OCI-LY3 (cell line): ENCODE measurements at regions not wholly inside any gene's neighbourhood (a gene's known extent, or its start where the extent isn't known, plus 50 kb on each side); places are given as distances from the start of the nearest gene placed in this dataset.

Experiments
- H2AFZ ChIP-seq: fragments of 200-600, 300-600 bp; shearing (Covaris generic); 2 replicates; pipeline ENCODE4 v1.6.0; 2014; ENCODE audit warnings: antibody characterized with exemption, low read depth, low read length
- H3K27ac ChIP-seq: fragments of 200-600, 300-600 bp; sonication (generic); 2 replicates; pipeline ENCODE4 v1.5.1; 2014; ENCODE audit warnings: mild to moderate bottlenecking, low read length, moderate library complexity, mixed read lengths
- H3K27me3 ChIP-seq: fragments of 200-600, 300-600 bp; sonication (generic); 2 replicates; pipeline ENCODE4 v1.6.1; 2014; ENCODE audit warnings: low read depth, low read length, mixed read lengths
- H3K36me3 ChIP-seq: fragments of 200-600, 300-600 bp; sonication (generic); replicated peaks from 2 replicates; pipeline ENCODE3; 2014; ENCODE audit warnings: low read depth, low read length, mixed read lengths
- H3K4me1 ChIP-seq: fragments of 300-600, 200-600 bp; sonication (generic); 2 replicates; pipeline ENCODE4 v1.6.1; 2014; ENCODE audit warnings: low read length, mixed read lengths
- H3K4me2 ChIP-seq: fragments of 200-600, 300-600 bp; sonication (generic); 2 replicates; pipeline ENCODE4 v1.6.1; 2014; ENCODE audit warnings: low read length, mixed read lengths
- H3K4me3 ChIP-seq: fragments of 300-600, 200-600 bp; sonication (generic); 2 replicates; pipeline ENCODE4 v1.5.1; 2014; ENCODE audit warnings: antibody characterized with exemption, mild to moderate bottlenecking, low read length, moderate library complexity
- H3K79me2 ChIP-seq: fragments of 300-600, 200-600 bp; shearing (Covaris generic); 2 replicates; pipeline ENCODE4 v1.6.1; 2014; ENCODE audit warnings: mild to moderate bottlenecking, low read length, mixed read lengths
- H3K9ac ChIP-seq: fragments of 300-600, 200-600 bp; shearing (Covaris generic); 2 replicates; pipeline ENCODE4 v1.6.0; 2014; ENCODE audit warnings: mild to moderate bottlenecking, low read length, moderate library complexity
- H3K9me3 ChIP-seq: fragments of 200-600, 300-600 bp; shearing (Covaris generic); 2 replicates; pipeline ENCODE4 v1.6.1; 2014; ENCODE audit warnings: low read length, mixed read lengths; ENCODE audit not compliant: insufficient read depth
- H4K20me1 ChIP-seq: fragments of 200-600, 300-600 bp; sonication (generic); 2 replicates; pipeline ENCODE4 v1.6.1; 2016; ENCODE audit warnings: low read length, mixed read lengths; ENCODE audit not compliant: insufficient read depth
- CTCF ChIP-seq: fragments of 200-600, 300-600 bp; sonication (generic); IDR thresholded peaks from 2 replicates; pipeline ENCODE4 v1.5.1; 2014; ENCODE audit warnings: antibody characterized with exemption, low read length, low read depth
- EZH2phosphoT487 ChIP-seq: fragments of 200-600 bp; shearing (Covaris generic); IDR thresholded peaks from 2 replicates; pipeline ENCODE4 v1.6.1; 2018; ENCODE audit warnings: antibody characterized with exemption, mixed run types, low read depth

- H3K4me2 ChIP-seq = no peak overlapping the region
- no peaks in the 10 kb centered on the region for H3K36me3 ChIP-seq
- no peaks in the 10 kb centered on the region for H3K79me2 ChIP-seq
- no peak overlapping the region for H3K27ac ChIP-seq
- no peaks in the 10 kb centered on the region for H3K9me3 ChIP-seq
- no peak overlapping the region for H3K4me3 ChIP-seq
- H3K27me3 ChIP-seq = no peaks in the 10 kb centered on the region
- no peak overlapping the region for H3K9ac ChIP-seq
- TF ChIP-seq EZH2phosphoT487 = no peak
- no peak for TF ChIP-seq CTCF
- no peaks in the 10 kb centered on the region for H4K20me1 ChIP-seq
- H3K4me1 ChIP-seq = peaks cover 28% of the 10 kb centered on the region
- H2AFZ ChIP-seq = no peak overlapping the region
Observed at GRCh38 chr11:92770981-92771380, 198.5 kb upstream of the MTNR1B start.

DNA sequence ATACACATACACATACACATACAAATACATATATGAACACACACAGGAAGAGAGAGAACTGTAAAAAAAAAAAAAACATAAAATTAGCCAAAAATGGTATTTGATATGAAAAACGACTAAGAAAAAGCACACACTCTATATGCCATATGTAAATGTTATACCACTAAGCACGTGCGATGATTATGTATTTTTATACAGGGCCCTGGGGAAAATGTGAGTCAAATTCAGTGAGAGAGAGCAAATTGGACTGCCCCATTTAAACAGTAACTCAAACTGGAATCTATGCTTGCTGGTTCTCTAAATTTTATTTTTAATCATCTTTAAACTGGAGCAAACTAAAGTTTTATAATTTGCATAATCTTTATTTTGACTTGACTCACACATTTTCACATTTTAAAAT, 197.8 kb upstream of the MTNR1B start:
- no peaks in the 10 kb centered on the region for H3K9me3 ChIP-seq
- no peaks in the 10 kb centered on the region for H3K27me3 ChIP-seq
- no peaks in the 10 kb centered on the region for H3K79me2 ChIP-seq
- H4K20me1 ChIP-seq = no peaks in the 10 kb centered on the region
- H3K9ac ChIP-seq = no peak overlapping the region
- no peak overlapping the region for H2AFZ ChIP-seq
- H3K4me2 ChIP-seq = no peak overlapping the region; the same call in 1 of the 2 replicates
- no peak overlapping the region for H3K27ac ChIP-seq
- TF ChIP-seq CTCF = no peak
- no peak for TF ChIP-seq EZH2phosphoT487
- H3K36me3 ChIP-seq = no peaks in the 10 kb centered on the region
- H3K4me1 ChIP-seq = peaks cover 22% of the 10 kb centered on the region
- H3K4me3 ChIP-seq = no peak overlapping the region

- H4K20me1 ChIP-seq = no peaks in the 10 kb centered on the region
- 0 out of 2 replicates have a peak overlapping the region, but pooled peaks have one; percentile 9 for H3K4me2 ChIP-seq
- H3K27ac ChIP-seq = no peak overlapping the region
- no peak overlapping the region for H3K9ac ChIP-seq
- peaks cover 22% of the 10 kb centered on the region for H3K4me1 ChIP-seq
- H3K9me3 ChIP-seq = no peaks in the 10 kb centered on the region
- H3K36me3 ChIP-seq = no peaks in the 10 kb centered on the region
- H3K4me3 ChIP-seq = no peak overlapping the region
- no peaks in the 10 kb centered on the region for H3K27me3 ChIP-seq
- no peak for TF ChIP-seq CTCF
- no peak for TF ChIP-seq EZH2phosphoT487
- H3K79me2 ChIP-seq = no peaks in the 10 kb centered on the region
- H2AFZ ChIP-seq = no peak overlapping the region
Observed at GRCh38 chr11:92775003-92775676, 194.3 kb upstream of the MTNR1B start.

DNA sequence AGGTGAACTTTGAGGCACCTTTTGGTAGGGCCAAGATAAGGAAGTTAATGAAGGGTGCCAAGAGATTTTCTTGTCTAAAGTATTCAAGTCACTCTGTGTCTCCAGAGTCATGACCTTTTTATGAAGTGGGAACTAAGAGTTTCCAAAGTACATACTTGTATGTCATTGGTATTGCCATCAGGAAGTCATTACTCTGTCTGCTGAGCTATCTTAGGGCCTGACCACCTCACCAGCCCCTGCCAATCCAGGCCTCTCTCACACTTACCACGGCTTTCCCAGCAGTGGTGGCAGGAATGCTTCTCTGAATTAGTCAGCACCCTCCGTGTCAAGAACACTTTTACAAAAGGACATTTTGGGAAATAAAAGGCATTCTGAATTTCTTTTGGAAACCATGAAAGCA, 192.8 kb upstream of the MTNR1B start:
- H3K4me2 ChIP-seq = no peak overlapping the region

More for the DNA sequence above, 192.8 kb upstream of the MTNR1B start:
- Histone ChIP-seq H3K4me1 (peaks cover 17% of the 10 kb centered on the region), H4K20me1 (no peaks in the 10 kb centered on the region), H3K4me3 (no peak overlapping the region), H3K27me3 (no peaks in the 10 kb centered on the region), H3K36me3 (no peaks in the 10 kb centered on the region), H3K27ac (no peak overlapping the region), H3K9ac (no peak overlapping the region), H3K79me2 (no peaks in the 10 kb centered on the region), H2AFZ (no peak overlapping the region), H3K9me3 (no peaks in the 10 kb centered on the region)
- TF ChIP-seq EZH2phosphoT487 (no peak), CTCF (no peak)
